AG10803 (cell line): ENCODE measurements at regions not wholly inside any gene's neighbourhood (a gene's known extent, or its start where the extent isn't known, plus 50 kb on each side); places are given as distances from the start of the nearest gene placed in this dataset.

ENCODE experiments used
- DNase-seq: peaks from one replicate; pipeline ENCODE4 v3.0.0; 2010; ENCODE audit warnings: low read depth
- H3K4me3 ChIP-seq: 2 replicates; pipeline ENCODE4 v1.5.1; 2011; ENCODE audit warnings: mild to moderate bottlenecking, low read length, control low read depth
- TF ChIP-seq, protein P1 (sequence below): conservative IDR thresholded peaks from 2 replicates; pipeline ENCODE4 v1.5.1; 2011; ENCODE audit warnings: mild to moderate bottlenecking, low read length, control low read depth, inconsistent platforms

DNA sequence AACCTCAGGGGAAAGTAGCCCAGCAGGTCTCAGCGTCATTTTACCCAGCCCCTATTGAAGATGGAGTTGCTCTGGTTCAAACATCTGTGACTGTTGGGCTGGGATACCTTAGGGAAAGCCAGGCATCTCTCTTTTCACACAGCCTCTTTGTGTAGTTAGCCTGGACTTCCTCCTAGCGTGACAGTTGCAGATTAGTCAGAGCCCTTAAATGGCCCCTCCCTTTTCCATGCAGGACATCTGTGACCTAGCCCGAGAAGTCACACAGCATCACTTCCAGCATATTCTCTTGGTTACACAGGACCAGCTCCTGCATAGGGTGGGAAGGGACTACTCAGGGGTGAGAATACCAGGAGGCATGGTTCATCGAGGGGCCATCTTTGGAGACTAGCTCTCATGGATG lies 375.0 kb upstream of the RBFOX1 start:
- H3K4me3 ChIP-seq, result no peak overlapping the region
- DNase-seq, result no peak
- TF ChIP-seq, protein P1, sequence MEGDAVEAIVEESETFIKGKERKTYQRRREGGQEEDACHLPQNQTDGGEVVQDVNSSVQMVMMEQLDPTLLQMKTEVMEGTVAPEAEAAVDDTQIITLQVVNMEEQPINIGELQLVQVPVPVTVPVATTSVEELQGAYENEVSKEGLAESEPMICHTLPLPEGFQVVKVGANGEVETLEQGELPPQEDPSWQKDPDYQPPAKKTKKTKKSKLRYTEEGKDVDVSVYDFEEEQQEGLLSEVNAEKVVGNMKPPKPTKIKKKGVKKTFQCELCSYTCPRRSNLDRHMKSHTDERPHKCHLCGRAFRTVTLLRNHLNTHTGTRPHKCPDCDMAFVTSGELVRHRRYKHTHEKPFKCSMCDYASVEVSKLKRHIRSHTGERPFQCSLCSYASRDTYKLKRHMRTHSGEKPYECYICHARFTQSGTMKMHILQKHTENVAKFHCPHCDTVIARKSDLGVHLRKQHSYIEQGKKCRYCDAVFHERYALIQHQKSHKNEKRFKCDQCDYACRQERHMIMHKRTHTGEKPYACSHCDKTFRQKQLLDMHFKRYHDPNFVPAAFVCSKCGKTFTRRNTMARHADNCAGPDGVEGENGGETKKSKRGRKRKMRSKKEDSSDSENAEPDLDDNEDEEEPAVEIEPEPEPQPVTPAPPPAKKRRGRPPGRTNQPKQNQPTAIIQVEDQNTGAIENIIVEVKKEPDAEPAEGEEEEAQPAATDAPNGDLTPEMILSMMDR, result no peak

DNA sequence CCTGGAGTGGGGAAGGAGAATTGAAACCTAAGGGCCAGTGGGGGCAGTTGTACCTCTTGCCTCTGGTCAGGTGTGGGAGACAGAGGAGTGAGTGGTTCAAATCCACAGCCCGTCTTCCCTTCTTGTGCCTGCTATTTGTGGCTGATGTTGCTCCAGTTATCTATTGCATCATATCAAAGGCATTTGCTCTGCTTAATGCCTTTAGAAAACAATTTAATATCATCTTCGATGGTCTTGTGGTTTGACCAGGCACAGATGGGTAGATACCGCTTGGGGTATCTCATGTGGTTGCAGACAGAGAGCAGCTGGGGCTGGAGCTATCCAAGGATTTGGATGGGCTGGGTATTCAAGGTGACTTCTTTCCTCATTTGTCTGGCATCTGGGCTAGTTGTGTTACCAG lies 376.1 kb upstream of the RBFOX1 start:
- TF ChIP-seq, protein P1, result no peak
- no peak for DNase-seq
- H3K4me3 ChIP-seq, result no peak overlapping the region

- no peak for DNase-seq
- no peak overlapping the region for H3K4me3 ChIP-seq
- TF ChIP-seq, protein P1, result no peak
Observed at GRCh38 chr16:6955303-6955702, 377.3 kb upstream of the RBFOX1 start.

DNA sequence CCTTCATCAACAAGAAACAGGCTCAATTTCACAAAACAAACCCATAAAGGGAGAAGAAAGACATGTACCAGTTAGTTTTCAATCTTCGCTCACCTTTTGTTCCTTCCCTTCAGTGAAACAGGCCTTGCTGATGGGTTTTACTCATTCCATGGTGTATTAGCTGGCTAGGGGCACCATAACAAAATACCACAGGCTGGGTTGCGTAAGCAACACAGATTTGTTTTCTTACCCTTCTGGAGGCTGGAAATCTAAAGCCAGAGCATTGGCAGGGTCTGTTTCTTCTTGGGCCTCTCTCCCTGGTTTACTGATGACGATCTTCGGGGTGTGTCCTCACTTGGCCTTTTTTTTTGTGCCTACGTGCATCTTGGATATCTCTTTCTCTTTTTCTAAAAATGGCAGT lies 383.4 kb upstream of the RBFOX1 start:
- TF ChIP-seq, protein P1, result no peak
- no peak for DNase-seq
- no peak overlapping the region for H3K4me3 ChIP-seq

GRCh38 chr16:6947291-6947690 lies 385.4 kb upstream of the RBFOX1 start:
- H3K4me3 ChIP-seq, result no peak overlapping the region
- DNase-seq, result no peak
- TF ChIP-seq, protein P1, result no peak

DNA sequence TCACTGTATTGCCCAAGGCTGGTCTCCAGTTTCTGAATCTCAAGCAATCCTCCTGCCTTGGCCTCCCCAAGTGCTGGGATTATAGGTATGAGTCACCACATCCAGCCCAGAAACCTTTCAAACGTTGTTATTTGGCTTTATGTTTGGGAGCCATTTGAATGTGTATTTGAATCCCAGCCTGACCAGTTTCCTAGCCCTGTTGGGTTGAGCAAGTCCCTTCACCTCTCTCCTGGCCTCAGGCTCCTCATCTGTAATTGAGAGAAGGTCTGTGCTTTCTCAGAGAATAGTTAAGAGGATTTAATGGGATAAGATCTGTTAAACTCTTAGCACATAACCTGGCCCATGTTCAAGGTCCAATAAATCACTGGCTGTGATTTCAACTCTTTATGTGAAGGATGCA lies 385.8 kb upstream of the RBFOX1 start:
- H3K4me3 ChIP-seq, result no peak overlapping the region
- TF ChIP-seq, protein P1, result no peak
- DNase-seq, result no peak

DNA sequence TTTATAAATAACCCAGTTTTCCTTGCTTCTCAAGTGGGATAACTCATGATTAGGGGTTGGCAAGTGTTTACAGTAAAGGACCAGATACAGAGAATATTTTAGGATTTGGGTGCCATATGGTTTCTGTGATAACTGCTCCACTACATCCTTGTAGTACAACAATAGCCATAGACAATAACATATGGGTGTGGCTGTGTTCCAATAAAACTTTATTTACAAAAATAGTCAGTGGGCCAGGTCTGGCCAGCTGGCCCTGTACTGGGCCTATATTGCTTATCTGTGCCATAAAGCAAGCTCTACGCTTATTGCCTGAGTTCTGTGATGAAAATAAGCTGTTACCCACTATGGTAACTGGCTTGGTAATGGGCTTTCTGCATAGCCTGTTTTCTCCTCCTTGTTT lies 386.5 kb upstream of the RBFOX1 start:
- TF ChIP-seq, protein P1, result no peak
- no peak overlapping the region for H3K4me3 ChIP-seq
- DNase-seq, result no peak
